ENCODE measurements at regions not wholly inside any gene's neighbourhood (a gene's known extent, or its start where the extent isn't known, plus 50 kb on each side); places are given as distances from the start of the nearest gene placed in this dataset.

DNA sequence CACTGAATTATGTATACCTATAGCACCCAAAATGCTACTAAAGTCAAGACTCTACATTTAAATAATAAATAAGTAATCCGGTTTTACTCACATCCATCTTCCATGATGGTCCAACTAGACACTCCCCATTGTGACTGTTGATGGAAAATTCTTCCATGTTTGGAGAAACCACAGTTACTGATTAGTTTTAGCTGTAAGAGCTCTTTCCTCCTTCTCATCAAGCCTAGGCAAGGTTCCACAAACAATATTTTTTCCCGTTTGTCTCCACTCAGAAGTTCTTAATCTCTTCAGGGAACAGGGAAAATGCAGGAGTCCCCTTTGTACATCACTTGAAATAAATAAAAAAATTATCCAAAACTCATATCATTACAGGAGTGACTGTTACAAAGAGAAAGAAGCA is 70.7 kb upstream of the EDNRB start:
- TF ChIP-seq CTCF (IDR thresholded peaks at IDR 0.05) (no peak), POLR2A (IDR thresholded peaks at IDR 0.05) (no peak)
